ENCODE measurements at regions not wholly inside any gene's neighbourhood (a gene's known extent, or its start where the extent isn't known, plus 50 kb on each side); places are given as distances from the start of the nearest gene placed in this dataset.

DNA sequence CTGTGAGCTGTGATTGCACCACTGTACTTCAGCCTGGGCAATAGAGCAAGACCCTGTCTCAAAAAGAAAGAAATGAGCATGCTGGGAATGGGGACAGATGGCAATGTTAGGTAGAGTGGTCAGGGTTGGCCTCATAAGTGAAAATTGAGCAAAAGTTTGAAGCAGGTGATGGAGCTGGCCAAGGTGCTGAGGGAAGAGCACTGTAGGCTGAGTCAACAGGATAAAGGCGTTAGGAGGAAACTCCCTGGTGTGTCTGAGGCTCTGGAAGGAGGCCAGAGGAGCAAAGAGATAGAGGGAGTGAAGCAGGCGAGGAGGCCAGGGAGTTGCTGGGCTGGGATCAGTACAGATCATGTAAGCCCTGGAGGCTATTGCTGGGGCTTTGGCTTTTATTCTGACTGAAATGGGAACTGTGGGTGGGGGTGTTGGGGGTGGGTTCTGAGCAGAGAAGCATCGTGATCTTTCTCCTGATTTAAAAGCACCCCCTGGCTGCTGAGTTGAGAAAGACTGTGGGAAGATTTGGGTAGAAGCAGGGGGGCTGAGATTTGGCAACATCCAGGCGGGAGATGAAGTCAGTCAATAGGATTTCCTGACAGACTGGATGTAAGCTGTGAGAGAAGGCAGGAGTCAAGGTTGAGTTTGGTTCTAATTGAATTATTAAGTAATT lies 52.5 kb upstream of the VKORC1L1 start:
- WGBS (ENCODE audit: insufficient coverage, low coverage, low lambda C conversion rate, missing lambda C conversion rate), result 55% methylated on average over 4 of the region's 4 CpGs
- no peak overlapping the region for H3K4me3 ChIP-seq
- TF ChIP-seq, protein P1, sequence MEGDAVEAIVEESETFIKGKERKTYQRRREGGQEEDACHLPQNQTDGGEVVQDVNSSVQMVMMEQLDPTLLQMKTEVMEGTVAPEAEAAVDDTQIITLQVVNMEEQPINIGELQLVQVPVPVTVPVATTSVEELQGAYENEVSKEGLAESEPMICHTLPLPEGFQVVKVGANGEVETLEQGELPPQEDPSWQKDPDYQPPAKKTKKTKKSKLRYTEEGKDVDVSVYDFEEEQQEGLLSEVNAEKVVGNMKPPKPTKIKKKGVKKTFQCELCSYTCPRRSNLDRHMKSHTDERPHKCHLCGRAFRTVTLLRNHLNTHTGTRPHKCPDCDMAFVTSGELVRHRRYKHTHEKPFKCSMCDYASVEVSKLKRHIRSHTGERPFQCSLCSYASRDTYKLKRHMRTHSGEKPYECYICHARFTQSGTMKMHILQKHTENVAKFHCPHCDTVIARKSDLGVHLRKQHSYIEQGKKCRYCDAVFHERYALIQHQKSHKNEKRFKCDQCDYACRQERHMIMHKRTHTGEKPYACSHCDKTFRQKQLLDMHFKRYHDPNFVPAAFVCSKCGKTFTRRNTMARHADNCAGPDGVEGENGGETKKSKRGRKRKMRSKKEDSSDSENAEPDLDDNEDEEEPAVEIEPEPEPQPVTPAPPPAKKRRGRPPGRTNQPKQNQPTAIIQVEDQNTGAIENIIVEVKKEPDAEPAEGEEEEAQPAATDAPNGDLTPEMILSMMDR (IDR thresholded peaks at IDR 0.05), result no peak
- no peak for TF ChIP-seq POLR2A (IDR thresholded peaks at IDR 0.05)
- DNase-seq (no peak), ATAC-seq (no peak)
- no peaks in the 10 kb centered on the region for H3K27me3 ChIP-seq
- H3K9me3 ChIP-seq, result no peaks in the 10 kb centered on the region
- intact Hi-C loops (cut with DNase I), result no loop called here
- no peak overlapping the region for H3K27ac ChIP-seq
- H3K4me1 ChIP-seq, result no peaks in the 10 kb centered on the region
- no peaks in the 10 kb centered on the region for H3K36me3 ChIP-seq

Small RNA genes lying in the stretch of these regions (small RNA-seq; reads per million reads assigned to genes)
- gene AC114501.1 (0 reads per million in 2 experiments), gene RNU6-912P (0 reads per million in 2 experiments), gene SNORA15B-2 (0 reads per million in 2 experiments), gene SNORA22 (0 to 0.48 reads per million in 2 experiments)
